Epithelial cell of proximal tubule (primary cell): ENCODE measurements at regions not wholly inside any gene's neighbourhood (a gene's known extent, or its start where the extent isn't known, plus 50 kb on each side); places are given as distances from the start of the nearest gene placed in this dataset.

Experiments
- DNase-seq: peaks from one replicate; pipeline ENCODE4 v3.0.0-alpha.2; 2011; ENCODE audit warnings: low read depth
- H3K4me3 ChIP-seq: 2 replicates; pipeline ENCODE4 v1.5.1; 2011; ENCODE audit warnings: low read depth, mild to moderate bottlenecking, low read length
- CTCF ChIP-seq: conservative IDR thresholded peaks from 2 replicates; pipeline ENCODE4 v1.5.1; 2012; ENCODE audit warnings: low read depth, mild to moderate bottlenecking, low read length

- H3K4me3 ChIP-seq = peak overlapping the region; percentile 43
- peak; percentile 99 for TF ChIP-seq CTCF
- peak; percentile 31 for DNase-seq
These were observed 725.5 kb upstream of the ARRDC4 start for GRCh38 chr15:97234851-97235610.

- DNase-seq = no peak
- no peak for TF ChIP-seq CTCF
- H3K4me3 ChIP-seq = peak overlapping the region; percentile 43
These were observed 724.9 kb upstream of the ARRDC4 start for GRCh38 chr15:97235611-97235985.

GRCh38 chr15:97236140-97236539 is 724.4 kb upstream of the ARRDC4 start:
- no peak for TF ChIP-seq CTCF
- DNase-seq = no peak

GRCh38 chr15:97237160-97237559 is 723.3 kb upstream of the ARRDC4 start:
- DNase-seq = no peak
- no peak overlapping the region for H3K4me3 ChIP-seq
- no peak for TF ChIP-seq CTCF

More at GRCh38 chr15:97236140-97236539, 724.4 kb upstream of the ARRDC4 start:
- peak overlapping the region; percentile 43 for H3K4me3 ChIP-seq

- no peak for DNase-seq
- H3K4me3 ChIP-seq = no peak overlapping the region
- TF ChIP-seq CTCF = no peak
These were observed 712.1 kb upstream of the ARRDC4 start for GRCh38 chr15:97248376-97248775.

GRCh38 chr15:97259943-97260342 is 700.6 kb upstream of the ARRDC4 start:
- TF ChIP-seq CTCF = no peak
- no peak overlapping the region for H3K4me3 ChIP-seq
- DNase-seq = no peak

- no peak for DNase-seq
- no peak overlapping the region for H3K4me3 ChIP-seq
- TF ChIP-seq CTCF = no peak
These were observed 659.3 kb upstream of the ARRDC4 start for GRCh38 chr15:97301166-97301565.
